HepG2 (cell line): ENCODE measurements at regions not wholly inside any gene's neighbourhood (a gene's known extent, or its start where the extent isn't known, plus 50 kb on each side); places are given as distances from the start of the nearest gene placed in this dataset.

Source experiments
- ATAC-seq: fragments of 200-7000 bp; cut with Tn5 transposase; 3 replicates; pipeline ENCODE4 v1.9.1; 2020; ENCODE audit warnings: mild to moderate bottlenecking, moderate library complexity
- BruUV-seq: library from RNA; stranded (reverse); fragments of 400-500 nt; replicated peaks from 2 replicates; lab custom pipeline; 2021; lab: Mats Ljungman, UMichigan
- CTCF ChIA-PET: fragments of 300-600 bp; formaldehyde crosslinking; extraction: SDS; loops from one replicate; lab custom pipeline; 2021; ENCODE audit warnings: low total read pairs, inconsistent platforms, low intra/inter-chr PET ratio; lab: Yijun Ruan, JAX
- POLR2A ChIA-PET: fragments of 350-600 bp; sonication (Branson Sonifier 250); formaldehyde crosslinking; loops from one replicate; lab custom pipeline; 2020; ENCODE audit warnings: antibody characterized with exemption, inconsistent platforms; lab: Yijun Ruan, JAX
- DNase-seq: peaks from one replicate; pipeline ENCODE4 v3.0.0-alpha.2; 2015; ENCODE audit warnings: low spot score
- FAIRE-seq: peaks from 3 replicates; lab custom pipeline; 2011; peaks lifted over from hg19 to GRCh38; lab: Jason Lieb, UNC
- H2AFZ ChIP-seq: one replicate; pipeline ENCODE4 v1.6.1; 2011; ENCODE audit warnings: low read length, inconsistent platforms
- H3K27ac ChIP-seq: fragments of 300-600 bp; 3 replicates; pipeline ENCODE4 v1.8.0; 2011; ENCODE audit warnings: mixed run types, mild to moderate bottlenecking, mixed read lengths, low read length, inconsistent platforms; ENCODE audit not compliant: insufficient read depth; ENCODE audit errors: extremely low read length
- H3K27me3 ChIP-seq, 2 experiments: fragments of 200-600 bp in 1 of 2; 2 replicates in 1 of 2; 3 replicates in 1 of 2; pipeline versions ENCODE4 v1.6.0 to v1.8.0; 2011; ENCODE audit warnings: low read length in 2 of 2, mild to moderate bottlenecking in 2 of 2, moderate library complexity in 2 of 2, inconsistent platforms in 1 of 2; ENCODE audit not compliant: insufficient read depth in 2 of 2, control insufficient read depth in 1 of 2
- H3K36me3 ChIP-seq, 2 experiments: fragments of 200-600 bp in 1 of 2; replicated peaks in 1 of 2; 2 replicates in 1 of 2; 3 replicates in 1 of 2; pipeline versions ENCODE4 v1.5.1 to v1.8.0; 2011; ENCODE audit warnings: low read length in 2 of 2, inconsistent platforms in 1 of 2; ENCODE audit not compliant: insufficient read depth in 2 of 2, control insufficient read depth in 1 of 2
- H3K4me1 ChIP-seq: 2 replicates; pipeline ENCODE4 v1.5.1; 2012; ENCODE audit warnings: low read length, inconsistent platforms; ENCODE audit not compliant: insufficient read depth
- H3K4me2 ChIP-seq: 2 replicates; pipeline ENCODE4 v1.6.0; 2011; ENCODE audit warnings: low read depth, low read length, inconsistent platforms
- H3K4me3 ChIP-seq, 3 experiments: fragments of 200-600 bp in 1 of 3; sonication (generic), shearing (Covaris generic) in 1 of 3; replicated peaks in 1 of 3; 2 replicates each; pipeline ENCODE4 v1.5.1; 2011 to 2016; ENCODE audit warnings: low read length in 3 of 3, inconsistent platforms in 2 of 3, low read depth in 2 of 3, mild to moderate bottlenecking in 2 of 3, control low read depth in 1 of 3, mixed read lengths in 1 of 3; ENCODE audit not compliant: insufficient read depth in 1 of 3
- H3K79me2 ChIP-seq: one replicate; pipeline ENCODE4 v1.6.1; 2011; ENCODE audit warnings: low read length, inconsistent platforms; ENCODE audit not compliant: insufficient read depth
- H3K9ac ChIP-seq: 2 replicates; pipeline ENCODE4 v1.6.0; 2011; ENCODE audit warnings: mild to moderate bottlenecking, low read depth, low read length, inconsistent platforms; ENCODE audit not compliant: insufficient read depth
- H3K9me3 ChIP-seq: 2 replicates; pipeline ENCODE4 v1.5.1; 2012; ENCODE audit warnings: mild to moderate bottlenecking, low read length
- H4K20me1 ChIP-seq: 2 replicates; pipeline ENCODE4 v1.6.0; 2011; ENCODE audit warnings: inconsistent platforms, mild to moderate bottlenecking, low read length, moderate library complexity; ENCODE audit not compliant: insufficient read depth
- ASH2L ChIP-seq: fragments of 300-600, 200-600 bp; sonication (generic); IDR thresholded peaks from 2 replicates; pipeline ENCODE4 v1.7.0; 2017; ENCODE audit warnings: low read depth, mild to moderate bottlenecking, moderate library complexity, mixed read lengths, low read length; ENCODE audit not compliant: insufficient read length
- GABPA ChIP-seq, 2 experiments: IDR thresholded peaks; 2 replicates each; pipeline ENCODE4 v1.6.1; 2011 to 2016; ENCODE audit warnings: low read depth in 2 of 2, low read length in 1 of 2, missing biosample characterization in 1 of 2, missing genetic modification characterization in 1 of 2
- HDAC2 ChIP-seq: sonication (generic); formaldehyde crosslinking; IDR thresholded peaks from 2 replicates; pipeline ENCODE4 v1.4.0; 2020; ENCODE audit warnings: missing genetic modification reagents
- MBD4 ChIP-seq: IDR thresholded peaks from 2 replicates; pipeline ENCODE4 v1.6.1; 2012; ENCODE audit warnings: low read length, inconsistent platforms, borderline replicate concordance
- NCOA1 ChIP-seq: sonication (generic); formaldehyde crosslinking; IDR thresholded peaks from 2 replicates; pipeline ENCODE4 v1.9.0; 2021; ENCODE audit warnings: missing genetic modification reagents
- POLR2AphosphoS5 ChIP-seq: IDR thresholded peaks from 2 replicates; pipeline ENCODE4 v1.6.1; 2012; ENCODE audit warnings: low read depth, low read length
- RBAK ChIP-seq: sonication (generic); formaldehyde crosslinking; IDR thresholded peaks from 2 replicates; pipeline ENCODE4 v1.5.1; 2020; ENCODE audit warnings: mild to moderate bottlenecking, missing genetic modification reagents
- RFXAP ChIP-seq: sonication (generic); formaldehyde crosslinking; IDR thresholded peaks from 2 replicates; pipeline ENCODE4 v1.4.0; 2020; ENCODE audit warnings: missing genetic modification reagents, borderline replicate concordance
- TBX3 ChIP-seq: fragments of 450-650 bp; IDR thresholded peaks from 2 replicates; pipeline ENCODE4 v1.6.1; 2017; ENCODE audit warnings: antibody characterized with exemption, mild to moderate bottlenecking, inconsistent platforms, borderline replicate concordance
- ZEB1 ChIP-seq: IDR thresholded peaks from 2 replicates; pipeline ENCODE4 v1.6.1; 2012; ENCODE audit warnings: mild to moderate bottlenecking, low read depth, inconsistent platforms; ENCODE audit not compliant: insufficient replicate concordance
- ZNF10 ChIP-seq: sonication (generic); formaldehyde crosslinking; IDR thresholded peaks from 2 replicates; pipeline ENCODE4 v1.4.0; 2020; ENCODE audit warnings: mild to moderate bottlenecking, low read depth, missing genetic modification reagents, borderline replicate concordance
- ZNF143 ChIP-seq: sonication (generic); formaldehyde crosslinking; IDR thresholded peaks from 2 replicates; pipeline ENCODE4 v1.4.0; 2020; ENCODE audit warnings: missing genetic modification reagents
- ZNF296 ChIP-seq: sonication (generic); formaldehyde crosslinking; conservative IDR thresholded peaks from 2 replicates; pipeline ENCODE4 v1.5.0; 2020; ENCODE audit warnings: mild to moderate bottlenecking, missing genetic modification reagents
- ZNF430 ChIP-seq: sonication (generic); formaldehyde crosslinking; IDR thresholded peaks from 2 replicates; pipeline ENCODE4 v1.9.0; 2021; ENCODE audit warnings: mild to moderate bottlenecking, missing genetic modification reagents
- ZNF577 ChIP-seq: sonication (generic); formaldehyde crosslinking; IDR thresholded peaks from 2 replicates; pipeline ENCODE4 v1.4.0; 2020; ENCODE audit warnings: mild to moderate bottlenecking, low read depth, missing genetic modification reagents, borderline replicate concordance
- WGBS: methylation state at CpG from one replicate; pipeline ENCODE4 v1.1.6; 2017; ENCODE audit warnings: low lambda C conversion rate; 5-methylcytosine and 5-hydroxymethylcytosine counted together
- in situ Hi-C: cut with HindIII; loops from 2 replicates; pipeline ENCODE4 v1.10.0; 2017; ENCODE audit warnings: low pct_unique_long_range_greater_than_20kb; ENCODE audit not compliant: extremely low pct_ligation_motif_present
- intact Hi-C: fragments of 100-400 bp; cut with micrococcal nuclease; formaldehyde crosslinking; loops from one replicate; pipeline ENCODE4 v1.10.0; 2022; ENCODE audit not compliant: unreplicated experiment
- TF ChIP-seq, protein P1 (sequence below): sonication (generic); formaldehyde crosslinking; IDR thresholded peaks from 2 replicates; pipeline ENCODE4 v1.9.0; 2021; ENCODE audit warnings: missing genetic modification reagents, borderline replicate concordance

DNA sequence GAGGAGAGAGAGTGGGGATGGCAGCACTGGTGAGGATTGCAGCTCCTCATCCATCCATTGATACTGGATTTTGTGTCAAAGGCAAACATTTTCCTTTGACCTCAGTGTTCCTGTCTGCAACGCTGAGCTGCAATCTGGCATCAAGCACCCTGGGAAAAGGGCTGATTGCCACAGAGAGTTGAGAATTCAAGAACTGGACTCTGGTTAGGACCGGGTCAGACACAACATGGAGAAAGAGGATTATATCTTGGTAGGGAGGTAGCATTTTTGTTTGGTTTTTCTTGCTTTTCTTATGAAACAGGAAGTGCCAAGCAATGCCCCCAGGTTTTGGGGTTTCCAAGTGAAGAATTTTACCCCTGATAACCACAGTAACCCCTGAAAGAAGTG is 81.9 kb upstream of the PKDCC start:
- no TSS peak for BruUV-seq
- H3K9ac ChIP-seq, result no peak overlapping the region
- no peak overlapping the region for H2AFZ ChIP-seq
- TF ChIP-seq TBX3 (no peak), RFXAP (CRISPR knock-in tag) (no peak), ASH2L (no peak), ZNF143 (CRISPR knock-in tag) (no peak), MBD4 (no peak), NCOA1 (CRISPR knock-in tag) (no peak), ZNF10 (CRISPR knock-in tag) (no peak), ZEB1 (no peak), GABPA (IDR thresholded peaks at IDR 0.05; ENCODE audit: low read depth, low read length) (no peak), GABPA (CRISPR knock-in tag; IDR thresholded peaks at IDR 0.05; ENCODE audit: low read depth) (no peak), ZNF577 (CRISPR knock-in tag) (no peak), ZNF296 (CRISPR knock-in tag) (no peak), ZNF430 (no peak), POLR2AphosphoS5 (no peak), HDAC2 (CRISPR knock-in tag) (no peak), RBAK (CRISPR knock-in tag) (no peak)
- TF ChIP-seq, protein P1, sequence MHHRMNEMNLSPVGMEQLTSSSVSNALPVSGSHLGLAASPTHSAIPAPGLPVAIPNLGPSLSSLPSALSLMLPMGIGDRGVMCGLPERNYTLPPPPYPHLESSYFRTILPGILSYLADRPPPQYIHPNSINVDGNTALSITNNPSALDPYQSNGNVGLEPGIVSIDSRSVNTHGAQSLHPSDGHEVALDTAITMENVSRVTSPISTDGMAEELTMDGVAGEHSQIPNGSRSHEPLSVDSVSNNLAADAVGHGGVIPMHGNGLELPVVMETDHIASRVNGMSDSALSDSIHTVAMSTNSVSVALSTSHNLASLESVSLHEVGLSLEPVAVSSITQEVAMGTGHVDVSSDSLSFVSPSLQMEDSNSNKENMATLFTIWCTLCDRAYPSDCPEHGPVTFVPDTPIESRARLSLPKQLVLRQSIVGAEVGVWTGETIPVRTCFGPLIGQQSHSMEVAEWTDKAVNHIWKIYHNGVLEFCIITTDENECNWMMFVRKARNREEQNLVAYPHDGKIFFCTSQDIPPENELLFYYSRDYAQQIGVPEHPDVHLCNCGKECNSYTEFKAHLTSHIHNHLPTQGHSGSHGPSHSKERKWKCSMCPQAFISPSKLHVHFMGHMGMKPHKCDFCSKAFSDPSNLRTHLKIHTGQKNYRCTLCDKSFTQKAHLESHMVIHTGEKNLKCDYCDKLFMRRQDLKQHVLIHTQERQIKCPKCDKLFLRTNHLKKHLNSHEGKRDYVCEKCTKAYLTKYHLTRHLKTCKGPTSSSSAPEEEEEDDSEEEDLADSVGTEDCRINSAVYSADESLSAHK, result no peak
- CTCF ChIA-PET, result no interaction called here
- intact Hi-C loops (no loop called here), in situ Hi-C loops (no loop called here)
- no peaks in the 10 kb centered on the region for H3K79me2 ChIP-seq
- peaks cover 6 to 50% of the 10 kb centered on the region in 2 experiments for H3K27me3 ChIP-seq
- no peak for DNase-seq
- ATAC-seq, result no peak; the same call in 2 of the 3 replicates
- no peak for FAIRE-seq
- H3K9me3 ChIP-seq, result no peaks in the 10 kb centered on the region
- peaks cover 45% of the 10 kb centered on the region for H3K4me1 ChIP-seq
- no peaks in the 10 kb centered on the region for H3K36me3 ChIP-seq
- no peak overlapping the region for H3K27ac ChIP-seq
- H4K20me1 ChIP-seq, result no peaks in the 10 kb centered on the region
- POLR2A ChIA-PET, result interaction anchor here (1.0 kb wide), 2 partner anchors 82 to 138 kb away, joined by 3 read pairs; partner anchors contain the start of gene PKDCC
- WGBS, result 0% methylated on average over 2 of the region's 2 CpGs
- H3K4me2 ChIP-seq, result peak overlapping the region; percentile 56
- H3K4me3 ChIP-seq, result no peak overlapping the region
